ENCODE measurements at regions not wholly inside any gene's neighbourhood (a gene's known extent, or its start where the extent isn't known, plus 50 kb on each side); places are given as distances from the start of the nearest gene placed in this dataset.

GRCh38 chr7:132733860-132734259 lies 157.6 kb upstream of the PLXNA4 start:
- DNase-seq: no peak

- DNase-seq: no peak
Observed at GRCh38 chr7:132732321-132732865, 156.1 kb upstream of the PLXNA4 start.

GRCh38 chr7:132730105-132730504 lies 153.8 kb upstream of the PLXNA4 start:
- DNase-seq: no peak

DNA sequence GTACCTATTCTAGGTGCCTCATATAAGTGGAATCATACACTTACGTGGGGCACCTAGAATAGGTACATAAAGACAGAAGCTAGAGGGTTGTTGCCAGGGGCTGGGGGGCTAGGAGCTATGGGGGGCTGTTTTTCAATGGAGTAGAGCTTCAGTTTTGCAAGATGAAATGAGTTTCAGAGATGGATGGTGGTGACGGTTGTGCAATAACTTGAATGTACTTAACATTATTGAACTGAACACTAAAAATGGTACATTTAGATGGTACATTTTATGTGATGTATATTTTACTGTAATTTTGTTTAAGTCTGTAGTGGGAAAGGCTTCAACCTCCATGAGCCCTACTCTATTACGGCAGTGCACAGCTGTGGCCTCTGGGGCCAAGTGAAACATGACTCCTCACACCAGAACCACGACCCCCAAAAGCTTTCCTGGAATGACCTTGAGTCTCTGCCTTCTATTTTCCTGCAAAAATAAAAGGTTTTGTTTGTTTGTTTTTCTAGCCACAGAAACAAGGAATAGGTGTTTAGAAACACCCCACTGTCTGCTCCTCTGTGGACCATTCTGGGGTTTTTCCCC lies 147.3 kb upstream of the PLXNA4 start:
- no peak for DNase-seq

DNA sequence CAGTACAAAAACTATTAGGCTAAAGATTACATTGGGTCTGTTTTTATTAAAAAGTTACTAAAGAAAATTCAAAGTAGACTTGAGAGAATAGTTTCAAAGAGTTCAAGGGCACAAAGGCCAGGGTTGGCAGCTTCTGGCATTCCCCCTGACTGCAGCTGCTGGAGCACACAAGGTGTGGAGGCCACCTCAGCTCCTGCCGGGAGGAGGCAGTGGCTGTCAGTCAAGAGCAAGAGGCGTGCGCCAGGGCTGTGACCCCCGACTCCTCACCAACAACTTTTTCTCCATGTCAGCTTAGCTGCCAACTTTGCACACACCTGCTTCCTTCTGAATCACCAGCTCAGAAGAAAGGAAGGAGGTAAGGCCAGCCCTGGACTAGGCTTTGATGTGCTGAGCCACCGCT lies 144.6 kb upstream of the PLXNA4 start:
- DNase-seq: no peak

DNA sequence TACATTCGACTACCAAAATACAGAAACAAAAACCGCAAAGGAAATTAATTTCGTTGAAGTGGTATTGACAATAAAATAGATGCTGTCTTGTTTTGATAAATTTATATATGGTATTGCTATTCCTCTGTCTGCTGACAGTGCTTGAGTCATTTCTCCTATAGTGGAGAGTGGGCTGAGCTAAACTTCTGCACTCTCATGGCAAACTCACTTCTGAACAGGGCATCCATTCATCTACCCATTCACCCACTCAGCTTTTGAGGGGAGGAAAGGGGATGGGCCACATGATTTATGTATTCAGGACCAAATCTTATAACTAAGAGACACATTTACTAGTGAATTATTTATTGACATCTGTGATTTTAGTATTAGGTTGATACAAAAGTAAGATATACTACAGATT lies 137.6 kb upstream of the PLXNA4 start:
- DNase-seq: no peak

DNA sequence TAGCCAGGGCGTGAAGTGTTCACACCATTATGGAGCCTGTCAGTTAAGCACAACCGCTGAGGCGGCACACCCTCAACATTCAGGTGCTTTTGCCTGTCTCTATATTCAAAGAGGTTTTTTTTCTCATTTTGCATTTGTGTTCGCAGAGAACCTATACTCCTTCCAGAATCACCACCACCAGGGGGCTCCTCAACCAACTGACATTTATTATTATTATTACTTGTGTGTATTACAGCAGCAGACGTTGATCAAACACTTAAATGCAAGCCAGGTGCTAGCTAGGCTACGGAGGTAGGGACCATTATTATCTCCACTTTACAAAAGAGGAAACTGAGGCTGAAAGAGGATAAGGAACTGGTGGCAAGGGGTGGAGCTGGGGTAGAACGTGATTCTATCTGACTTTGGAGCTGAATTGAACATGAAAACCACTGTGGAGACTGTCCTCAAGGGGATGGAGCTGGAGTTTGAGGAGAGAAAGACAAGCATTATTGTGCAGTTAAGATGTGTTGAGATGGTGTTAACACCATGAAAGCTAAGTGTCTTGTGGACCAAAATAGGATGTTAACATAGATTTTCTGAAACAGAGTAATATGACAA lies 133.8 kb upstream of the PLXNA4 start:
- DNase-seq: no peak

GRCh38 chr7:132708470-132708869 lies 132.2 kb upstream of the PLXNA4 start:
- DNase-seq: no peak

- DNase-seq: no peak
Observed at GRCh38 chr7:132705146-132705545, 128.9 kb upstream of the PLXNA4 start.

DNA sequence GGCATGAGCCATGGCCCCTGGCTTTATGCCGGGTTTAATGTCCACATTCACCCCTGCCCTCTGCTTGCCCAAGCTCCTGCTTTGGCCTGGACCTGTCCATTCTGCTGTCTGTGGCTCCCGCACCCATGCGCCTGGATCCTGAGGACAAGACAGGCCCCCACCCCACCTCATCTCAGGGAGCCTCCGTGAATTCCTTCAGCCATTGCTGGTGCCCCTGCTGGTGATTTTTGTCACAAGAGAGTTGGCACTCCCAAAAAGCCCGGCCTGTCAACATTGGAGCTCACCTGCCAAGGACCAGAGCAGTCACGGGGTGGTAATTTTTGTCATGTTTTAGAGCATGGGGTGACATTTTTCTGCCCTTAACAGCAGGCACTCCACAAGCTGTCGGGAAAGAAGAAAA lies 127.5 kb upstream of the PLXNA4 start:
- no peak for DNase-seq

GRCh38 chr7:132697003-132697402 lies 120.7 kb upstream of the PLXNA4 start:
- no peak for DNase-seq

DNA sequence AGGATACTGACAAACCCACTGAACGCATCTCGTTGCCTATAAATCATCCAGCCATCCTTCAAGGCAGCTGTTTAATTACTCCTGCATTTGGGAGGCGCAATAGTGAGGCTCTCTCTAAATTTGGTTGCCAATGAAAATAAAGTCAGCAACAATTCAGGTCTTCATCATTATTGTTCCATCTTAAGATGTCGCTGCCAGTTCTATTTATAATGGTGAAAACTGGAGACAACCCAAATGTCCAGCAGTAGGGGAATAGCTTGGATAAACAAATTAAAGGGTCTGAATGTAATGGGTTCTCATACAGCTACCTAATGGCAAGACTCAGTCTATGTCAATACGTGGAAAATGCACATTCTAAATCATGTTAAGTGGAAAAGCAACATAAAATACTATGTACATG lies 120.1 kb upstream of the PLXNA4 start:
- DNase-seq: no peak

GRCh38 chr7:132691201-132691600 lies 114.9 kb upstream of the PLXNA4 start:
- DNase-seq: no peak

DNA sequence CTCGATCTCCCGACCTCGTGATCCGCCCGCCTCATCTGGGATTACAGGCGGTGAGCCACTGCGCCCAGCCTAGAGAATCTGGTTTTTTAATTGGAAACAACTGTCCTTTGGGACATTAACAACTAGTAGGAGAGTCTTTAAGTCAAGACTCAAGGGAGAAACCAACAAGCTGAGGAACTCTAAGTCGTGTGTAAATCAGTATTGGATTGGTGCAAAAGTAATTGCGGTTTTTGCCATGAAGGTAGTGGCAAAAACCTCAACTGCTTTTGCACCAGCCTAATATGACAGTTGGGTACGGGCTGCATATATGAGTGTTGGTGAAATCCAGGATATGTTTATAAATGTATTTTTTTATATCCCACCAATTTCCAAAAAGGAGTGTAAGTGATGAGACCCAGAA lies 113.9 kb upstream of the PLXNA4 start:
- DNase-seq: no peak

GRCh38 chr7:132687981-132688383 lies 111.7 kb upstream of the PLXNA4 start:
- no peak for DNase-seq

DNA sequence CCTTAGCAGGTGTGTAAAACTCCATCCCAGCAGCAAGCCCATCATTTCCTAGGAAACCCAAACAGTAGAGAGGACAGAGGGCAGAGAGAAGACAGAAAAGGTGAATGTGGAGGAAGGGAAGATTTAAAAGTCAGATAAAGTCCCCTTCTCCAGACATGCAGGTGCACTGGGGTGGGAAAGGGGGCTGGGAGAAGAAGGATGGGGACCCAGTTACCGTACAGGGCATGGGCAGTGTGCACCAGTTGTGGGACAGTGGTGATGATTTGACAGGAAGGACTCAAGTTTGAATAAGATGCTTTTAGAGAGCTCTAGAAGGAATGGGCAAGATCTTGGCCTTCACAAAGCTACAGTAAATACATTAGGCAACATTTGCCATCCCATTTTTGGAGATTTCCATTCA lies 110.7 kb upstream of the PLXNA4 start:
- DNase-seq: no peak

DNA sequence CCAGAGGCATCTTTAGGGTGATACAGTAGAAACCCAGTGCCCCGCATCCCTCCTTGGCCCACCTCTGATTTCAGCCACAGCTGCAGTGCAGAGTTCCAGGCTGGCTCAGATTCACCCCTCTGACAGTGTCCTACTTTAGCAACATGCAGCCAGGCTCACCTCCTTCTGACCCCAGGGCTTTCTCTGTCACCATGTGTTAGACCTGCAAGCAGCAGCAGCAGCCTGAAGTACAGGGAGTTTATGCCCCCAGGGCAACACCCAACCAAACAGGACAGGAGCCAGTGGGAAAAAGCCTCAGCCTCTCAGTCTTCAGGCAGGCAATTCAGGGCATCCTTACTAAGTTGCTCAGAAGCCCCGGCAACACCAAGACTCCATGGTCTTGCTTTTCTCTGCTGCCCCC lies 109.0 kb upstream of the PLXNA4 start:
- DNase-seq: no peak

DNA sequence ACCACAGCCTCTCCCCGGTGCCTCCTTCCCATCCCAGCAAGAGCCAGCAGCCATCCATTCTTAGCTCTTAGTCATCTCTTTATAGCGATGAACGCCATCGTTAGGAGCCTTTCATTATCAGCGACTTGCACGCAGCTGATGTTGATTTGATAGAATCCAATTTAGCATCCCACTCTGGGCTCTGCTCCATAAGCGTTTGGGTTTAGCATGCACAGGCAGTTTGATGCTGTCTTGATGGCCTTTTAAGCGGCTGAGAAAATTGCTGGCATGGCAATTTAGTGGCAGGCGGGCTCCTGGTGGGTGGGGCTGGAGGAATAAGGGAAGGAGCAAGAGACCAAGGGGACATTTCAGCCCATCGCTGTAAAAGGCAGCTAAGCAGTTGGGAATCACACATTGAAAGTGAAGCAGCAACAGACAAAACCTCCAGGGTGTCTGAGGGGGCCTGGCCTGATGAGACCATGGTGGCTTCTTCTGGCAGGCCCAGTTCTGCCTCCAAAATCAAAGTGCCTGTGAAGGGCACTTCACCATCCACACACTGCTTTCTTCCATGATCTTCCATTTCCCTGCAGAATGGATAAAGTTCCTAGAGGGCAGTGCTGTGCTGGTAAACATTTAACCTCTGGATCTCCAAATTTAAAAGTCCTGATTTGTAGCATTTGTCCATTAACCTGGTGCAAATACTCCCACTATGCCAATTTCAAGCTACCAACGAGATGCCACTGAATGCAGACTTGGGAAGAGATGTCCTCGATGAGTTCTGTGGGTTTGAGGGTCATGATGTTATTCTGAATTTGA lies 107.8 kb upstream of the PLXNA4 start:
- no peak for DNase-seq

GRCh38 chr7:132681951-132682350 lies 105.7 kb upstream of the PLXNA4 start:
- DNase-seq: no peak

DNA sequence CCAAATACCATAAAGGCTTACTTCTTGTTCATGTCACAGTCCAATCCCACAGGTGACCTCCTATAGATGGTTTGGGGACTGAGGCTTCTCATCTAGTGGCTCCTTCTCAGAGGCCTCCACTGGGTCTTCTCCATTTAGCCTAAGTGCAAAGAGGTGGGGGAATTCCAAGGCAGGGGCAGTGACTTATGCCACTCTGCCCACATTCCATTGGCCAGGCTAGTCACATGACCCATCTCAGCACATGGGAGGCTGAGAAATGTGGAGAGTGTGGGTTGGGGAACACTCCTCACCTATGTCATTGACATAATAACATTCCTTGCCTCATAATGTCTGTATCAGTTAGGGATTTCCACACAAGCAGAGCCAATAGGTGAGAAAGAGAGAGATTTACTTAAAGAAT lies 104.3 kb upstream of the PLXNA4 start:
- DNase-seq: no peak

- no peak for DNase-seq
Observed at GRCh38 chr7:132678656-132679055, 102.4 kb upstream of the PLXNA4 start.

DNA sequence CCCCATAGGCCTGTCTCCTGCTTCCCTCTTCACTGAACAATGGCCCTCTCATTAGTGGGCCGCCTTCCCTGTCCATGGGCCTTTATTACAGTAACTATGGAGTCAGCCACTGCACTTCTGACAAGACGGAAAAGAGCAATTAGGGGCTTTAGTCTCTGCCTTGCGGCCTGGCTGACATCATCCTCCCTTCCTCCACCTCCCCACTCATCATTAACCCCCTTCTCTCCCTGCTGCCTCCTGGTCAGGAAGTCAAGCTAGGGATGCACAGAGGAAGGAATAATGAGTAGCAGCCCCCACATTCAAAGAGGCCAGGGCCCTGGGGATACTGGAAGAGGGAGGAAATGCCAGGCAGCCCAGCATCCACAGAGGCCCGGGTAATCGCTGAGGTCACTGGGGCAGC lies 101.6 kb upstream of the PLXNA4 start:
- no peak for DNase-seq

GRCh38 chr7:132672200-132672990 lies 96.1 kb upstream of the PLXNA4 start:
- DNase-seq: no peak

All from activated CD4-positive, alpha-beta T cell treated with anti-CD3 and anti-CD28 coated beads, Interleukin-2, amount 50 U/mL, for 4 hours (primary cell).